Transverse colon (tissue), 4 donors: ENCODE measurements at regions not wholly inside any gene's neighbourhood (a gene's known extent, or its start where the extent isn't known, plus 50 kb on each side); places are given as distances from the start of the nearest gene placed in this dataset.

ENCODE experiments used
- DNase-seq: peaks from one replicate; pipeline ENCODE4 v3.0.0-alpha.2; 2019
- H3K27ac ChIP-seq, 4 donors: fragments of 200-600 bp; sonication (generic); 2 replicates each; pipeline ENCODE4 v1.5.1; 2016 to 2018; ENCODE audit warnings: inconsistent platforms in 4 of 4
- H3K27me3 ChIP-seq: fragments of 200-600 bp; sonication (generic); 2 replicates; pipeline ENCODE4 v1.5.1; 2017; ENCODE audit warnings: inconsistent platforms
- H3K36me3 ChIP-seq, 4 donors: fragments of 200-600 bp; sonication (generic); 2 replicates each; pipeline ENCODE4 v1.5.1; 2017 to 2019; ENCODE audit warnings: inconsistent platforms in 4 of 4
- H3K4me1 ChIP-seq, 4 donors: fragments of 200-600 bp; sonication (generic); 2 replicates each; pipeline ENCODE4 v1.5.1; 2017 to 2020; ENCODE audit warnings: inconsistent platforms in 4 of 4
- H3K4me3 ChIP-seq, 4 donors: fragments of 200-600 bp; sonication (generic); 1 replicate in 1 of 4; 2 replicates in 3 of 4; pipeline versions ENCODE4 v1.5.1 to v1.6.1; 2017 to 2019; ENCODE audit warnings: inconsistent platforms in 4 of 4
- H3K9me3 ChIP-seq, 2 donors: fragments of 200-600 bp; sonication (generic); 2 replicates each; pipeline ENCODE4 v1.5.1; 2017 to 2019; ENCODE audit warnings: inconsistent platforms in 2 of 2
- CTCF ChIP-seq, 5 experiments: fragments of 200-600 bp in 3 of 5; fragments of 450-650 bp in 2 of 5; sonication (generic) in 3 of 5; IDR thresholded peaks; 1 replicate in 2 of 5; 2 replicates in 3 of 5; pipeline ENCODE4 v1.5.1; 2016 to 2017; ENCODE audit warnings: antibody characterized with exemption in 5 of 5, inconsistent platforms in 3 of 5, mild to moderate bottlenecking in 2 of 5, moderate library complexity in 1 of 5
- EP300 ChIP-seq: sonication (generic); formaldehyde crosslinking; IDR thresholded peaks from one replicate; pipeline ENCODE4 v1.6.1; 2017; ENCODE audit warnings: antibody characterized with exemption, low read depth
- POLR2A ChIP-seq: fragments of 450-650 bp; IDR thresholded peaks from one replicate; pipeline ENCODE4 v1.6.1; 2016; ENCODE audit warnings: antibody characterized with exemption, mild to moderate bottlenecking, moderate library complexity
- POLR2AphosphoS5 ChIP-seq, 3 donors: sonication (generic); formaldehyde crosslinking; IDR thresholded peaks; one replicate each; pipeline ENCODE4 v1.6.1; 2016; ENCODE audit warnings: antibody characterized with exemption in 3 of 3
- WGBS, 2 donors: methylation state at CpG; one replicate each; pipeline ENCODE4 v1.1.5; 2018; ENCODE audit warnings: low coverage in 1 of 2; 5-methylcytosine and 5-hydroxymethylcytosine counted together
- in situ Hi-C, 4 donors: fragments of 200-750 bp; cut with MboI; loops; one replicate each; pipeline versions ENCODE4 v1.15.0 to v1.15.1; 2017; ENCODE audit warnings: low sequenced_read_pairs in 3 of 4, low pct_ligation_motif_present in 1 of 4, low pct_unique_long_range_greater_than_20kb in 1 of 4
- intact Hi-C: fragments of 100-400 bp; cut with DNase I; formaldehyde crosslinking; loops from one replicate; pipeline ENCODE4 v1.15.1; 2023; ENCODE audit warnings: low total_unique reads

- no peak for DNase-seq
- WGBS, 2 donors = 90% methylated on average over 7 of the region's 9 CpGs; no CpG with 5 or more reads in 1 of the 2 donors
- Histone ChIP-seq H3K9me3 (no peaks in the 10 kb centered on the region), H3K4me1 (no peaks in the 10 kb centered on the region), H3K27ac (no peak overlapping the region), H3K36me3 (no peaks in the 10 kb centered on the region), H3K4me3 (no peak overlapping the region), H3K27me3 (peaks cover 6% of the 10 kb centered on the region)
- intact Hi-C loops = no loop called here
- in situ Hi-C loops = no loop called here
- TF ChIP-seq POLR2AphosphoS5 (IDR thresholded peaks at IDR 0.05) (no peak), EP300 (no peak), CTCF (IDR thresholded peaks at IDR 0.05) (no peak), POLR2A (no peak)
Measured at GRCh38 chr12:131586269-131586668, 124.6 kb upstream of the SFSWAP start.

GRCh38 chr12:131586761-131587160, 124.1 kb upstream of the SFSWAP start:
- in situ Hi-C loops (no loop called here), intact Hi-C loops (no loop called here)
- TF ChIP-seq POLR2AphosphoS5 (IDR thresholded peaks at IDR 0.05) (no peak), CTCF (IDR thresholded peaks at IDR 0.05) (no peak), POLR2A (no peak), EP300 (no peak)
- Histone ChIP-seq H3K27ac (no peak overlapping the region), H3K4me1 (no peaks in the 10 kb centered on the region), H3K4me3 (no peak overlapping the region), H3K36me3 (no peaks in the 10 kb centered on the region), H3K9me3 (no peaks in the 10 kb centered on the region), H3K27me3 (peaks cover 6% of the 10 kb centered on the region)
- WGBS, 2 donors = 63% methylated on average over 3 of the region's 3 CpGs; no CpG with 5 or more reads in 1 of the 2 donors
- no peak for DNase-seq

- WGBS, 2 donors = 96% methylated on average over 11 of the region's 11 CpGs; no CpG with 5 or more reads in 1 of the 2 donors
- Histone ChIP-seq H3K27me3 (peaks cover 6% of the 10 kb centered on the region), H3K36me3 (no peaks in the 10 kb centered on the region), H3K4me1 (no peaks in the 10 kb centered on the region), H3K4me3 (no peak overlapping the region), H3K27ac (no peak overlapping the region), H3K9me3 (no peaks in the 10 kb centered on the region)
- DNase-seq = no peak
- in situ Hi-C loops = no loop called here
- TF ChIP-seq POLR2AphosphoS5 (IDR thresholded peaks at IDR 0.05) (no peak), EP300 (no peak), POLR2A (no peak), CTCF (IDR thresholded peaks at IDR 0.05) (no peak)
- intact Hi-C loops = no loop called here
Measured at GRCh38 chr12:131587565-131587964, 123.3 kb upstream of the SFSWAP start.

GRCh38 chr12:131589221-131589897, 121.5 kb upstream of the SFSWAP start:
- no peak for DNase-seq
- no peak for TF ChIP-seq EP300
- TF ChIP-seq POLR2AphosphoS5 (IDR thresholded peaks at IDR 0.05) = no peak
- no peak for TF ChIP-seq CTCF (IDR thresholded peaks at IDR 0.05)
- no peak for TF ChIP-seq POLR2A
- Histone ChIP-seq H3K36me3 (no peaks in the 10 kb centered on the region), H3K27me3 (no peaks in the 10 kb centered on the region), H3K4me3 (no peak overlapping the region), H3K4me1 (no peaks in the 10 kb centered on the region), H3K9me3 (no peaks in the 10 kb centered on the region), H3K27ac (no peak overlapping the region)
- in situ Hi-C loops = no loop called here
- WGBS, 2 donors = 64 to 78% methylated on average over 7 to 11 of the region's 11 CpGs
- intact Hi-C loops = no loop called here
